ENCODE measurements at regions not wholly inside any gene's neighbourhood (a gene's known extent, or its start where the extent isn't known, plus 50 kb on each side); places are given as distances from the start of the nearest gene placed in this dataset.

DNA sequence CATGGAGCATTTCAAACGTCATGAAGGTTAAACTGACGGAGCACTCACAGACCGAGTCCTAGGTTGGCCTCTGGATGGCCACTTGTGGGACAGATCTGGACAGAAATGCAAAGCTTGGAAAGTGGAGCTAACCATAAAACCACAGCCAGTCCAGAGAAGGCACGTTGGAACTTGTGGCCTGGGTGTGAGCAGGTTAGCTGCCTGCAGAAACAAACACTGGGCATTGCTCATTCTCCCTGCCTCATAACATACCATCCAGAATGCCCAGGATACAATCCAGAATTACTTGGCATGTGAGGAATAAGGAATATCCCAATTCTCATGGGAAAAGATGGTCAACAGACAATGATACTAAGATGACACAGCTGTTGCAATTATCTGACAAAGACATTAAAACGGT is 1005.0 kb downstream of the TBC1D22A start:
- no TSS peak for BruUV-seq (replicated peaks)
- in situ Hi-C loops (cut with HindIII; ENCODE audit: extremely low pct_ligation_motif_present, low pct_unique_long_range_greater_than_20kb) = no loop called here
- H3K4me1 ChIP-seq (ENCODE audit: insufficient read depth, low read length) = no peaks in the 10 kb centered on the region
- H3K4me3 ChIP-seq (replicated peaks in 1 of 3; ENCODE audit: insufficient read depth in 1 of 3, low read depth in 2 of 3, low read length in 3 of 3) = no peak overlapping the region
- no peak overlapping the region for H3K9ac ChIP-seq (ENCODE audit: insufficient read depth, low read depth, low read length)
- H3K4me2 ChIP-seq (ENCODE audit: low read depth, low read length) = no peak overlapping the region
- H3K9me3 ChIP-seq (ENCODE audit: low read length) = no peaks in the 10 kb centered on the region
- no peak overlapping the region for H2AFZ ChIP-seq (ENCODE audit: low read length)
- no peaks in the 10 kb centered on the region for H3K79me2 ChIP-seq (ENCODE audit: insufficient read depth, low read length)
- no peaks in the 10 kb centered on the region; a peak in 1 of 5 replicates for H3K27me3 ChIP-seq (ENCODE audit: control insufficient read depth in 1 of 2, insufficient read depth in 2 of 2, low read length in 2 of 2)
- CTCF ChIA-PET (ENCODE audit: low intra/inter-chr PET ratio, low total read pairs) = no interaction called here
- H4K20me1 ChIP-seq (ENCODE audit: insufficient read depth, low read length) = no peaks in the 10 kb centered on the region
- DNase-seq (ENCODE audit: low spot score) = no peak
- no peak overlapping the region for H3K27ac ChIP-seq (ENCODE audit: extremely low read length, insufficient read depth, low read length)
- intact Hi-C loops (cut with micrococcal nuclease; ENCODE audit: unreplicated experiment) = no loop called here
- POLR2A ChIA-PET = no interaction called here
- no peaks in the 10 kb centered on the region for H3K36me3 ChIP-seq (replicated peaks in 1 of 2; ENCODE audit: control insufficient read depth in 1 of 2, insufficient read depth in 2 of 2, low read length in 2 of 2)
- TF ChIP-seq ZNF781 (CRISPR knock-in tag; IDR thresholded peaks at IDR 0.05; ENCODE audit: borderline replicate concordance, not compliant biosample characterization) = no peak
- TF ChIP-seq, protein P1, sequence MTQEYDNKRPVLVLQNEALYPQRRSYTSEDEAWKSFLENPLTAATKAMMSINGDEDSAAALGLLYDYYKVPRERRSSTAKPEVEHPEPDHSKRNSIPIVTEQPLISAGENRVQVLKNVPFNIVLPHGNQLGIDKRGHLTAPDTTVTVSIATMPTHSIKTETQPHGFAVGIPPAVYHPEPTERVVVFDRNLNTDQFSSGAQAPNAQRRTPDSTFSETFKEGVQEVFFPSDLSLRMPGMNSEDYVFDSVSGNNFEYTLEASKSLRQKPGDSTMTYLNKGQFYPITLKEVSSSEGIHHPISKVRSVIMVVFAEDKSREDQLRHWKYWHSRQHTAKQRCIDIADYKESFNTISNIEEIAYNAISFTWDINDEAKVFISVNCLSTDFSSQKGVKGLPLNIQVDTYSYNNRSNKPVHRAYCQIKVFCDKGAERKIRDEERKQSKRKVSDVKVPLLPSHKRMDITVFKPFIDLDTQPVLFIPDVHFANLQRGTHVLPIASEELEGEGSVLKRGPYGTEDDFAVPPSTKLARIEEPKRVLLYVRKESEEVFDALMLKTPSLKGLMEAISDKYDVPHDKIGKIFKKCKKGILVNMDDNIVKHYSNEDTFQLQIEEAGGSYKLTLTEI (CRISPR knock-in tag; conservative IDR thresholded peaks at IDR 0.05) = no peak
- TF ChIP-seq SP5 (CRISPR knock-in tag; IDR thresholded peaks at IDR 0.05; ENCODE audit: borderline replicate concordance, low read depth) = no peak
- no peak for TF ChIP-seq ZNF816 (CRISPR knock-in tag; IDR thresholded peaks at IDR 0.05; ENCODE audit: borderline replicate concordance)
- TF ChIP-seq HNRNPH1 (optimal IDR thresholded peaks at IDR 0.05; ENCODE audit: low read depth, low read length) = no peak
- TF ChIP-seq CENPT (CRISPR knock-in tag; IDR thresholded peaks at IDR 0.05; ENCODE audit: low read depth) = no peak
- TF ChIP-seq ZNF678 (CRISPR knock-in tag; IDR thresholded peaks at IDR 0.05) = no peak
- TF ChIP-seq MATR3 (CRISPR knock-in tag; IDR thresholded peaks at IDR 0.05) = no peak
- TF ChIP-seq MTA3 (CRISPR knock-in tag; IDR thresholded peaks at IDR 0.05) = no peak
- ATAC-seq = no peak
- FAIRE-seq = no peak
- 0% methylated on average over 5 of the region's 5 CpGs for WGBS (ENCODE audit: low lambda C conversion rate)

Measured in HepG2 (cell line).